Neural cell (in vitro differentiated cells): ENCODE measurements at regions not wholly inside any gene's neighbourhood (a gene's known extent, or its start where the extent isn't known, plus 50 kb on each side); places are given as distances from the start of the nearest gene placed in this dataset.

Experiments
- H2AFZ ChIP-seq: fragments of 200-600, 300-800 bp; sonication (generic), shearing (Covaris generic); 2 replicates; pipeline ENCODE4 v1.6.0; 2014; ENCODE audit warnings: low read depth, mild to moderate bottlenecking, antibody characterized with exemption, low read length, moderate library complexity
- H3F3A ChIP-seq: fragments of 200-600 bp; shearing (Covaris generic); 2 replicates; pipeline ENCODE4 v1.6.1; 2016; ENCODE audit warnings: mild to moderate bottlenecking, moderate library complexity, mixed read lengths, antibody characterized with exemption, low read length; ENCODE audit not compliant: insufficient read depth, poor library complexity, severe bottlenecking
- H3K27ac ChIP-seq: fragments of 200-600, 300-800 bp; sonication (generic), shearing (Covaris generic); 2 replicates; pipeline ENCODE4 v1.5.1; 2014; ENCODE audit warnings: mild to moderate bottlenecking, low read length, moderate library complexity
- H3K27me3 ChIP-seq: fragments of 300-800, 200-600 bp; sonication (generic), shearing (Covaris generic); 2 replicates; pipeline ENCODE4 v1.6.0; 2014; ENCODE audit warnings: mild to moderate bottlenecking, low read depth, low read length, moderate library complexity; ENCODE audit not compliant: insufficient read depth
- H3K36me3 ChIP-seq: fragments of 300-800, 200-600 bp; sonication (generic), shearing (Covaris generic); 2 replicates; pipeline ENCODE4 v1.5.1; 2014; ENCODE audit warnings: mild to moderate bottlenecking, antibody characterized with exemption, low read length, moderate library complexity; ENCODE audit not compliant: insufficient read depth
- H3K4me2 ChIP-seq: fragments of 300-800, 200-600 bp; sonication (generic), shearing (Covaris generic); 2 replicates; pipeline ENCODE4 v1.6.0; 2014; ENCODE audit warnings: mild to moderate bottlenecking, low read length
- H3K4me3 ChIP-seq: fragments of 300-800, 200-600 bp; sonication (generic), shearing (Covaris generic); 2 replicates; pipeline ENCODE4 v1.5.1; 2014; ENCODE audit warnings: mild to moderate bottlenecking, low read length, moderate library complexity
- H3K79me2 ChIP-seq: fragments of 200-600 bp; shearing (Covaris generic); replicated peaks from 2 replicates; pipeline ENCODE4 v1.6.0; 2014; ENCODE audit warnings: mild to moderate bottlenecking, low read length, moderate library complexity; ENCODE audit not compliant: insufficient read depth
- H3K9ac ChIP-seq: fragments of 300-800, 200-600 bp; sonication (generic), shearing (Covaris generic); 2 replicates; pipeline ENCODE4 v1.6.1; 2016; ENCODE audit warnings: mild to moderate bottlenecking, low read length, mixed read lengths
- H3K9me2 ChIP-seq: fragments of 200-600 bp; shearing (Covaris generic); 2 replicates; pipeline ENCODE4 v1.6.1; 2016; ENCODE audit warnings: mild to moderate bottlenecking, low read length, mixed read lengths; ENCODE audit not compliant: insufficient read depth
- H3K9me3 ChIP-seq: fragments of 200-600, 300-800 bp; sonication (generic), shearing (Covaris generic); 2 replicates; pipeline ENCODE4 v1.6.1; 2016; ENCODE audit warnings: mild to moderate bottlenecking, mixed run types, low read length, moderate library complexity, mixed read lengths
- H4K20me1 ChIP-seq: fragments of 200-600 bp; shearing (Covaris generic); 2 replicates; pipeline ENCODE4 v1.6.1; 2016; ENCODE audit warnings: mild to moderate bottlenecking, mixed run types; ENCODE audit not compliant: insufficient read depth
- EP300 ChIP-seq: fragments of 450-650 bp; conservative IDR thresholded peaks from 2 replicates; pipeline ENCODE4 v1.6.1; 2014; ENCODE audit warnings: antibody characterized with exemption, mild to moderate bottlenecking, moderate library complexity; ENCODE audit not compliant: poor library complexity, severe bottlenecking
- EZH2 ChIP-seq: fragments of 200-600, 300-800 bp; shearing (Covaris generic), sonication (generic); IDR thresholded peaks from 2 replicates; pipeline ENCODE4 v1.6.1; 2014; ENCODE audit warnings: antibody characterized with exemption, low read length, borderline replicate concordance, mild to moderate bottlenecking; ENCODE audit not compliant: insufficient read depth, poor library complexity, severe bottlenecking
- MXI1 ChIP-seq: fragments of 450-650 bp; conservative IDR thresholded peaks from 2 replicates; pipeline ENCODE4 v1.6.1; 2014; ENCODE audit warnings: antibody characterized with exemption, mild to moderate bottlenecking; ENCODE audit not compliant: poor library complexity, severe bottlenecking
- POLR2AphosphoS5 ChIP-seq: IDR thresholded peaks from 2 replicates; pipeline ENCODE4 v1.6.1; 2012
- RAD21 ChIP-seq: fragments of 450-650 bp; conservative IDR thresholded peaks from 2 replicates; pipeline ENCODE4 v1.6.1; 2014; ENCODE audit warnings: antibody characterized with exemption, mild to moderate bottlenecking, moderate library complexity
- SMC3 ChIP-seq: fragments of 450-650 bp; conservative IDR thresholded peaks from 2 replicates; pipeline ENCODE4 v1.6.1; 2014; ENCODE audit warnings: antibody characterized with exemption, mild to moderate bottlenecking, moderate library complexity; ENCODE audit not compliant: poor library complexity
- TAF1 ChIP-seq: IDR thresholded peaks from 2 replicates; pipeline ENCODE4 v1.6.1; 2012; ENCODE audit warnings: low read depth
- TF ChIP-seq, protein P1 (sequence below): fragments of 450-650 bp; IDR thresholded peaks from 2 replicates; pipeline ENCODE4 v1.5.1; 2014; ENCODE audit warnings: antibody characterized with exemption, mild to moderate bottlenecking, moderate library complexity; ENCODE audit not compliant: poor library complexity, severe bottlenecking
- TF ChIP-seq, protein P2 (sequence below): IDR thresholded peaks from 2 replicates; pipeline ENCODE4 v1.6.1; 2012; ENCODE audit warnings: borderline replicate concordance

- H3K4me2 ChIP-seq: no peak overlapping the region
- H3K27ac ChIP-seq: no peak overlapping the region
- H3K9me3 ChIP-seq: no peaks in the 10 kb centered on the region
- no peaks in the 10 kb centered on the region for H4K20me1 ChIP-seq
- H3K36me3 ChIP-seq: no peaks in the 10 kb centered on the region
- H3K9me2 ChIP-seq: no peaks in the 10 kb centered on the region
- no peaks in the 10 kb centered on the region for H3F3A ChIP-seq
- no peaks in the 10 kb centered on the region for H3K27me3 ChIP-seq
- no peak overlapping the region for H3K4me3 ChIP-seq
- H2AFZ ChIP-seq: no peak overlapping the region
- no peak for TF ChIP-seq EZH2
- TF ChIP-seq SMC3: no peak
- TF ChIP-seq TAF1: no peak
- no peak for TF ChIP-seq MXI1
- TF ChIP-seq, protein P1, sequence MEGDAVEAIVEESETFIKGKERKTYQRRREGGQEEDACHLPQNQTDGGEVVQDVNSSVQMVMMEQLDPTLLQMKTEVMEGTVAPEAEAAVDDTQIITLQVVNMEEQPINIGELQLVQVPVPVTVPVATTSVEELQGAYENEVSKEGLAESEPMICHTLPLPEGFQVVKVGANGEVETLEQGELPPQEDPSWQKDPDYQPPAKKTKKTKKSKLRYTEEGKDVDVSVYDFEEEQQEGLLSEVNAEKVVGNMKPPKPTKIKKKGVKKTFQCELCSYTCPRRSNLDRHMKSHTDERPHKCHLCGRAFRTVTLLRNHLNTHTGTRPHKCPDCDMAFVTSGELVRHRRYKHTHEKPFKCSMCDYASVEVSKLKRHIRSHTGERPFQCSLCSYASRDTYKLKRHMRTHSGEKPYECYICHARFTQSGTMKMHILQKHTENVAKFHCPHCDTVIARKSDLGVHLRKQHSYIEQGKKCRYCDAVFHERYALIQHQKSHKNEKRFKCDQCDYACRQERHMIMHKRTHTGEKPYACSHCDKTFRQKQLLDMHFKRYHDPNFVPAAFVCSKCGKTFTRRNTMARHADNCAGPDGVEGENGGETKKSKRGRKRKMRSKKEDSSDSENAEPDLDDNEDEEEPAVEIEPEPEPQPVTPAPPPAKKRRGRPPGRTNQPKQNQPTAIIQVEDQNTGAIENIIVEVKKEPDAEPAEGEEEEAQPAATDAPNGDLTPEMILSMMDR: no peak
- no peak overlapping the region for H3K9ac ChIP-seq
- no peaks in the 10 kb centered on the region for H3K79me2 ChIP-seq
Observed at GRCh38 chr9:29850664-29851063, 2277.4 kb upstream of the C9orf72 start.

- H3K4me3 ChIP-seq: no peak overlapping the region
- H3K27ac ChIP-seq: no peak overlapping the region
- H3K4me2 ChIP-seq: no peak overlapping the region
- H2AFZ ChIP-seq: no peak overlapping the region
- H3K79me2 ChIP-seq: no peaks in the 10 kb centered on the region
- no peaks in the 10 kb centered on the region for H3K9me3 ChIP-seq
- no peaks in the 10 kb centered on the region for H3F3A ChIP-seq
- no peaks in the 10 kb centered on the region for H3K9me2 ChIP-seq
- H3K9ac ChIP-seq: no peak overlapping the region
- no peaks in the 10 kb centered on the region for H3K36me3 ChIP-seq
- H4K20me1 ChIP-seq: no peaks in the 10 kb centered on the region
- H3K27me3 ChIP-seq: no peaks in the 10 kb centered on the region
- TF ChIP-seq MXI1: no peak
- TF ChIP-seq EZH2: no peak
- TF ChIP-seq, protein P2, sequence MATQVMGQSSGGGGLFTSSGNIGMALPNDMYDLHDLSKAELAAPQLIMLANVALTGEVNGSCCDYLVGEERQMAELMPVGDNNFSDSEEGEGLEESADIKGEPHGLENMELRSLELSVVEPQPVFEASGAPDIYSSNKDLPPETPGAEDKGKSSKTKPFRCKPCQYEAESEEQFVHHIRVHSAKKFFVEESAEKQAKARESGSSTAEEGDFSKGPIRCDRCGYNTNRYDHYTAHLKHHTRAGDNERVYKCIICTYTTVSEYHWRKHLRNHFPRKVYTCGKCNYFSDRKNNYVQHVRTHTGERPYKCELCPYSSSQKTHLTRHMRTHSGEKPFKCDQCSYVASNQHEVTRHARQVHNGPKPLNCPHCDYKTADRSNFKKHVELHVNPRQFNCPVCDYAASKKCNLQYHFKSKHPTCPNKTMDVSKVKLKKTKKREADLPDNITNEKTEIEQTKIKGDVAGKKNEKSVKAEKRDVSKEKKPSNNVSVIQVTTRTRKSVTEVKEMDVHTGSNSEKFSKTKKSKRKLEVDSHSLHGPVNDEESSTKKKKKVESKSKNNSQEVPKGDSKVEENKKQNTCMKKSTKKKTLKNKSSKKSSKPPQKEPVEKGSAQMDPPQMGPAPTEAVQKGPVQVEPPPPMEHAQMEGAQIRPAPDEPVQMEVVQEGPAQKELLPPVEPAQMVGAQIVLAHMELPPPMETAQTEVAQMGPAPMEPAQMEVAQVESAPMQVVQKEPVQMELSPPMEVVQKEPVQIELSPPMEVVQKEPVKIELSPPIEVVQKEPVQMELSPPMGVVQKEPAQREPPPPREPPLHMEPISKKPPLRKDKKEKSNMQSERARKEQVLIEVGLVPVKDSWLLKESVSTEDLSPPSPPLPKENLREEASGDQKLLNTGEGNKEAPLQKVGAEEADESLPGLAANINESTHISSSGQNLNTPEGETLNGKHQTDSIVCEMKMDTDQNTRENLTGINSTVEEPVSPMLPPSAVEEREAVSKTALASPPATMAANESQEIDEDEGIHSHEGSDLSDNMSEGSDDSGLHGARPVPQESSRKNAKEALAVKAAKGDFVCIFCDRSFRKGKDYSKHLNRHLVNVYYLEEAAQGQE: no peak
- no peak for TF ChIP-seq POLR2AphosphoS5
- TF ChIP-seq, protein P1: no peak
- no peak for TF ChIP-seq SMC3
- TF ChIP-seq RAD21: no peak
- TF ChIP-seq TAF1: no peak
- TF ChIP-seq EP300: no peak
Observed at GRCh38 chr9:29861803-29862202, 2288.5 kb upstream of the C9orf72 start.
